ENCODE measurements at regions not wholly inside any gene's neighbourhood (a gene's known extent, or its start where the extent isn't known, plus 50 kb on each side); places are given as distances from the start of the nearest gene placed in this dataset.

DNA sequence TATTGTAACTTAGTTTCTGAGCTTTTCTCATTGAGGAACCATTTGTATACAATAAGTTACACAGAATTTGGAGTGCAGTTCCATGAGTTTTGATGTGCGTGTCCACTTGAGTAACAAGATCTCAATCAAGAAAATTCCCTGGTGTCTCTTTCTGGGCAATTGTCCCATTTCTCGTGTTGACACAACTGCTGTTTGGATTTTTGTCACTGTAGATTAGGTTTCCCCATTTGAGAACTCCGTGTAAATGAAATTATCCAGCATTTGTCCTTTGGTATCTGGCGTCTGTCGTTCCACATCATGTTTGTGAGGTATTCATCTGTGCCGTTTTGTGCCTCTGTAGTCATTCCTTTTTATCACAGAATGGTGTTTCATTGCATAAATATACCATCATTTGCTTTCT lies 547.0 kb downstream of the TBC1D22A start:
- in situ Hi-C loops (cut with MboI; ENCODE audit: low sequenced_read_pairs) (no loop called here), dilution Hi-C loops (cut with HindIII; ENCODE audit: low sequenced_read_pairs, unreplicated experiment) (no loop called here), intact Hi-C loops (cut with micrococcal nuclease) (no loop called here)
- Histone ChIP-seq H4K20me1 (ENCODE audit: insufficient read depth, low read length) (no peaks in the 10 kb centered on the region), H3K56ac (ENCODE audit: extremely low read depth, insufficient read depth, low read length) (no peak overlapping the region), H2BK15ac (ENCODE audit: low read depth, low read length) (no peak overlapping the region), H3K18ac (ENCODE audit: low read depth, low read length) (no peak overlapping the region), H2BK20ac (ENCODE audit: low read depth, low read length) (no peak overlapping the region), H2BK5ac (ENCODE audit: low read depth, low read length, poor library complexity, severe bottlenecking) (no peak overlapping the region), H3K4me2 (ENCODE audit: low read depth, low read length) (no peak overlapping the region), H4K91ac (ENCODE audit: insufficient read depth, low read depth, low read length) (no peak overlapping the region), H3K36me3 (ENCODE audit: control insufficient read depth, insufficient read depth, low read length) (no peaks in the 10 kb centered on the region), H4K8ac (ENCODE audit: low read depth in 2 of 2, low read length in 2 of 2) (no peak overlapping the region), H2AK9ac (replicated peaks; ENCODE audit: low read depth, low read length, poor library complexity) (no peak overlapping the region), H3K4ac (ENCODE audit: low read depth, low read length) (no peak overlapping the region), H3K27ac (ENCODE audit: insufficient read depth, low read length) (no peak overlapping the region), H2BK120ac (ENCODE audit: low read depth, low read length) (no peak overlapping the region), H3K9ac (ENCODE audit: low read depth, low read length) (no peak overlapping the region), H3K27me3 (ENCODE audit: control insufficient read depth, insufficient read depth, low read length) (no peaks in the 10 kb centered on the region), H3K9me1 (ENCODE audit: insufficient read depth, low read length) (no peaks in the 10 kb centered on the region), H3K4me3 (ENCODE audit: insufficient read depth, low read depth, low read length) (no peak overlapping the region), H2AFZ (replicated peaks; ENCODE audit: low read length, poor library complexity) (no peak overlapping the region), H3K9me3 (ENCODE audit: control insufficient read depth, insufficient read depth, low read length) (no peaks in the 10 kb centered on the region), H2AK5ac (ENCODE audit: low read depth, low read length) (no peak overlapping the region), H3K4me1 (ENCODE audit: control insufficient read depth, insufficient read depth, low read length) (0 out of 2 replicates have a peak, but pooled peaks cover 2% of the 10 kb centered on the region), H4K5ac (ENCODE audit: low read depth, low read length) (no peak overlapping the region), H3K23ac (ENCODE audit: low read depth, low read length) (no peak overlapping the region), H3K14ac (replicated peaks; ENCODE audit: low read depth, low read length) (no peak overlapping the region), H3K79me1 (ENCODE audit: low read depth in 1 of 2, low read length in 2 of 2) (no peaks in the 10 kb centered on the region)
- ATAC-seq (ENCODE audit: low read depth): no peak
- no peak for DNase-seq
- ChIA-PET POLR2A (ENCODE audit: unreplicated experiment) (no interaction called here), CTCF (no interaction called here)
- BruUV-seq (replicated peaks): no TSS peak
- TF ChIP-seq RCOR1 (IDR thresholded peaks at IDR 0.05; ENCODE audit: insufficient replicate concordance, low read length) (no peak), BHLHE40 (IDR thresholded peaks at IDR 0.05; ENCODE audit: low read depth, low read length) (no peak), MXI1 (IDR thresholded peaks at IDR 0.05; ENCODE audit: borderline replicate concordance, low read depth, low read length) (no peak), RAD21 (IDR thresholded peaks at IDR 0.05; ENCODE audit: low read length) (no peak), FOS (IDR thresholded peaks at IDR 0.05; ENCODE audit: low read depth, low read length) (no peak)
- TF ChIP-seq, protein P1, sequence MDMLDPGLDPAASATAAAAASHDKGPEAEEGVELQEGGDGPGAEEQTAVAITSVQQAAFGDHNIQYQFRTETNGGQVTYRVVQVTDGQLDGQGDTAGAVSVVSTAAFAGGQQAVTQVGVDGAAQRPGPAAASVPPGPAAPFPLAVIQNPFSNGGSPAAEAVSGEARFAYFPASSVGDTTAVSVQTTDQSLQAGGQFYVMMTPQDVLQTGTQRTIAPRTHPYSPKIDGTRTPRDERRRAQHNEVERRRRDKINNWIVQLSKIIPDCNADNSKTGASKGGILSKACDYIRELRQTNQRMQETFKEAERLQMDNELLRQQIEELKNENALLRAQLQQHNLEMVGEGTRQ (IDR thresholded peaks at IDR 0.05; ENCODE audit: low read depth, low read length): no peak
- WGBS, 2 experiments (ENCODE audit: extremely low coverage in 2 of 2, insufficient read length in 1 of 2): no CpG with 5 or more reads among the region's 6 CpGs

All from IMR-90 (cell line).